Endothelial cell of umbilical vein (primary cell): ENCODE measurements at regions not wholly inside any gene's neighbourhood (a gene's known extent, or its start where the extent isn't known, plus 50 kb on each side); places are given as distances from the start of the nearest gene placed in this dataset.

Experiments used
- BruUV-seq: library from RNA; stranded (reverse); fragments of 400-500 nt; replicated peaks from 2 replicates; lab custom pipeline; 2021; lab: Mats Ljungman, UMichigan
- CTCF ChIA-PET: fragments of 300-600, 350-600 bp; sonication (Branson Sonifier 250); formaldehyde crosslinking; loops from one replicate; lab custom pipeline; 2021; ENCODE audit warnings: antibody characterized with exemption, inconsistent platforms; lab: Charles Lee
- POLR2A ChIA-PET: fragments of 300-600, 350-600 bp; sonication (Branson Sonifier 250); formaldehyde crosslinking; loops from one replicate; lab custom pipeline; 2021; ENCODE audit warnings: antibody characterized with exemption, inconsistent platforms; lab: Charles Lee
- DNase-seq: peaks from one replicate; pipeline ENCODE4 v3.0.0-alpha.2; 2011; ENCODE audit warnings: low read depth, low spot score
- FAIRE-seq: peaks from 2 replicates; lab custom pipeline; 2011; peaks lifted over from hg19 to GRCh38; lab: Jason Lieb, UNC
- H2AFZ ChIP-seq: 2 replicates; pipeline ENCODE4 v1.6.0; 2012; ENCODE audit warnings: low read depth, low read length, control low read depth, inconsistent platforms
- H3K27ac ChIP-seq: 2 replicates; pipeline ENCODE4 v1.5.1; 2011; ENCODE audit warnings: low read depth, mild to moderate bottlenecking, control low read depth, low read length, moderate library complexity; ENCODE audit not compliant: insufficient read depth
- H3K27me3 ChIP-seq, 2 experiments: 2 replicates each; pipeline versions ENCODE4 v1.6.0 to v1.6.1; 2011; ENCODE audit warnings: low read length in 2 of 2, mixed read lengths in 1 of 2; ENCODE audit not compliant: control insufficient read depth in 2 of 2, insufficient read depth in 2 of 2
- H3K36me3 ChIP-seq, 2 experiments: 2 replicates in 1 of 2; 3 replicates in 1 of 2; pipeline ENCODE4 v1.5.1; 2011; ENCODE audit warnings: low read length in 2 of 2, mild to moderate bottlenecking in 1 of 2, moderate library complexity in 1 of 2; ENCODE audit not compliant: control insufficient read depth in 2 of 2, insufficient read depth in 2 of 2; ENCODE audit errors: extremely low read depth in 1 of 2
- H3K4me1 ChIP-seq: 3 replicates; pipeline ENCODE4 v1.5.1; 2011; ENCODE audit warnings: mild to moderate bottlenecking, low read length; ENCODE audit not compliant: control insufficient read depth, insufficient read depth; ENCODE audit errors: extremely low read depth
- H3K4me2 ChIP-seq: 2 replicates; pipeline ENCODE4 v1.6.1; 2011; ENCODE audit warnings: low read length, control low read depth, mixed read lengths; ENCODE audit not compliant: insufficient read depth
- H3K4me3 ChIP-seq, 3 experiments: fragments of 200-600 bp in 1 of 3; sonication (generic), shearing (Covaris generic) in 1 of 3; replicated peaks in 1 of 3; 2 replicates each; pipeline ENCODE4 v1.5.1; 2011 to 2016; ENCODE audit warnings: control low read depth in 3 of 3, low read length in 3 of 3, mild to moderate bottlenecking in 2 of 3, inconsistent platforms in 1 of 3, low read depth in 1 of 3, moderate library complexity in 1 of 3; ENCODE audit not compliant: insufficient read depth in 1 of 3
- H3K79me2 ChIP-seq: 2 replicates; pipeline ENCODE4 v1.6.0; 2012; ENCODE audit warnings: low read length, inconsistent platforms; ENCODE audit not compliant: control insufficient read depth, insufficient read depth
- H3K9ac ChIP-seq: replicated peaks from 2 replicates; pipeline ENCODE3; 2011; ENCODE audit warnings: low read length, control low read depth; ENCODE audit not compliant: insufficient read depth; ENCODE audit errors: extremely low read depth
- H3K9me1 ChIP-seq: replicated peaks from 3 replicates; pipeline ENCODE4 v1.6.0; 2011; ENCODE audit warnings: mild to moderate bottlenecking, low read length; ENCODE audit not compliant: control insufficient read depth, insufficient read depth; ENCODE audit errors: extremely low read depth
- H3K9me3 ChIP-seq: replicated peaks from 2 replicates; pipeline ENCODE4 v1.5.1; 2012; ENCODE audit warnings: low read length, inconsistent platforms; ENCODE audit not compliant: control insufficient read depth, insufficient read depth
- H4K20me1 ChIP-seq: replicated peaks from 2 replicates; pipeline ENCODE3; 2011; ENCODE audit warnings: mild to moderate bottlenecking, low read length; ENCODE audit not compliant: control insufficient read depth, insufficient read depth; ENCODE audit errors: extremely low read depth
- EZH2 ChIP-seq: IDR thresholded peaks from 2 replicates; pipeline ENCODE4 v1.6.1; 2012; ENCODE audit warnings: borderline replicate concordance, low read depth, mild to moderate bottlenecking, moderate library complexity, low read length, inconsistent platforms; ENCODE audit not compliant: severe bottlenecking
- FOS ChIP-seq: IDR thresholded peaks from 2 replicates; pipeline ENCODE4 v1.6.1; 2011; ENCODE audit warnings: mild to moderate bottlenecking, low read length, moderate library complexity, borderline replicate concordance; ENCODE audit not compliant: insufficient read depth
- GATA2 ChIP-seq: IDR thresholded peaks from 2 replicates; pipeline ENCODE4 v1.7.0; 2011; ENCODE audit warnings: low read depth, mild to moderate bottlenecking, moderate library complexity, mixed read lengths, low read length; ENCODE audit not compliant: insufficient read length, insufficient read depth
- JUN ChIP-seq: IDR thresholded peaks from 2 replicates; pipeline ENCODE4 v1.6.1; 2011; ENCODE audit warnings: borderline replicate concordance, low read depth; ENCODE audit not compliant: insufficient read length, insufficient read depth
- MYC ChIP-seq: IDR thresholded peaks from one replicate; pipeline ENCODE4 v1.6.1; 2011; ENCODE audit warnings: mild to moderate bottlenecking, low read depth, low read length
- POLR2A ChIP-seq: IDR thresholded peaks from 2 replicates; pipeline ENCODE4 v1.6.1; 2012; ENCODE audit warnings: low read depth, mild to moderate bottlenecking, control low read depth, low read length
- POLR2AphosphoS5 ChIP-seq: IDR thresholded peaks from 2 replicates; pipeline ENCODE4 v1.6.1; 2012; ENCODE audit warnings: low read depth, mild to moderate bottlenecking, control low read depth, low read length, moderate library complexity; ENCODE audit not compliant: insufficient read depth
- dilution Hi-C: fragments of 300-500 bp; cut with MboI; formaldehyde crosslinking; loops from one replicate; pipeline ENCODE4 v1.15.0; 2019; ENCODE audit warnings: low sequenced_read_pairs; ENCODE audit not compliant: extremely low pct_ligation_motif_present
- intact Hi-C: fragments of 100-400 bp; cut with micrococcal nuclease; formaldehyde crosslinking; loops from one replicate; pipeline ENCODE4 v1.10.0; 2022
- TF ChIP-seq, protein P1 (sequence below): IDR thresholded peaks from 2 replicates; pipeline ENCODE4 v1.6.1; 2011; ENCODE audit not compliant: insufficient read depth, insufficient read length
- TF ChIP-seq, protein P2 (sequence below), 2 donors: IDR thresholded peaks; 1 replicate in 1 of 2; 2 replicates in 1 of 2; pipeline ENCODE4 v1.5.1; 2011; ENCODE audit warnings: low read length in 2 of 2, mild to moderate bottlenecking in 2 of 2, moderate library complexity in 2 of 2, control low read depth in 1 of 2, inconsistent platforms in 1 of 2, low read depth in 1 of 2; ENCODE audit not compliant: insufficient read depth in 1 of 2; ENCODE audit errors: extremely low read depth in 1 of 2

DNA sequence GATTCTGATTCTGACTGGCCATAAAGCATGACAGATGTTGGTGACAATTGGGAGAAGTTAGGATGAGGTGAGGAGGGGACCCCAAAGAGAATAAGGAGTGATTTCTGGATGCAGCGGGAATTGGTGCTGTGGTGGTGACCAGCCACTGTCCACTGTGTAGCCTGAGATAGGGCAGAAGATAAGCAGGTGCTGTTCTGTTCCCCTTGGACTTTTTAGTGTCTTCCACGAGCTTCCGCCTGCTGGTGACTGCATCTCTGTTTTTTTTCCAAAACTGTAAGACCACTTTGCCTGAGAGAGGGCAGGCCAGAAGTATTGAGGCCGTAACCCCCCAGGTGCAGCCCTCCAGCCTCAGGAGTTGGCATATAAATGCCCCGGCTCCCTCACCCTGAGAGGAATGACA lies 161.2 kb upstream of the MYL2 start:
- POLR2A ChIA-PET, result no interaction called here
- CTCF ChIA-PET, result no interaction called here
- H4K20me1 ChIP-seq, result no peaks in the 10 kb centered on the region
- dilution Hi-C loops (no loop called here), intact Hi-C loops (no loop called here)
- DNase-seq (no peak), FAIRE-seq (no peak)
- H3K9me1 ChIP-seq, result no peaks in the 10 kb centered on the region
- no peaks in the 10 kb centered on the region for H3K27me3 ChIP-seq
- no peaks in the 10 kb centered on the region for H3K36me3 ChIP-seq
- H3K4me3 ChIP-seq, result no peak overlapping the region
- H3K9ac ChIP-seq, result no peak overlapping the region
- H2AFZ ChIP-seq, result no peak overlapping the region
- H3K4me1 ChIP-seq, result no peaks in the 10 kb centered on the region
- TF ChIP-seq EZH2, result no peak
- no peak for TF ChIP-seq GATA2
- no peak for TF ChIP-seq POLR2A
- TF ChIP-seq, protein P1, sequence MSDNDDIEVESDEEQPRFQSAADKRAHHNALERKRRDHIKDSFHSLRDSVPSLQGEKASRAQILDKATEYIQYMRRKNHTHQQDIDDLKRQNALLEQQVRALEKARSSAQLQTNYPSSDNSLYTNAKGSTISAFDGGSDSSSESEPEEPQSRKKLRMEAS, result no peak
- TF ChIP-seq FOS, result no peak
- no peak for TF ChIP-seq MYC
- TF ChIP-seq JUN, result no peak
- H3K9me3 ChIP-seq, result no peaks in the 10 kb centered on the region
- no TSS peak for BruUV-seq
- no peaks in the 10 kb centered on the region for H3K79me2 ChIP-seq
- no peak overlapping the region for H3K4me2 ChIP-seq
- H3K27ac ChIP-seq, result no peak overlapping the region

DNA sequence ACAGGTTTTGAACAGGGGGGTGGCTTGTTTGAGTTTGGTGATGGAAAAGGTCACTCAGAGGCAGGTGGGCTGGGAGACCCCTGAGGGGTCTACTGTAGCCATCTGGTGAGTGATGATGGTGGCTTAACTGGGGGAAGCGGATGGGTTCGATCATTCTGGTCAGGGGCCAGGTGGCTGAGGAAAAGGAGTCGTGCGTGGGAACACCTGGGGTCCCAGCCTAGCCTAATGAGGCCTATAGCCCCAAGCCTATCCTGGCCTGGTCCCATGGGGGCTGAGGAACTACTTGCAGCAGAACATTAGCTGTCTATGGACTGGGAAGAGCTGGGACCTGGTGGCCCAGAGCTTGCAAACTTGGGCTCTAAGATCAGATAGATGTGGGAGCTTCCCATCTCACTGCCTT lies 158.4 kb upstream of the MYL2 start:
- TF ChIP-seq EZH2, result no peak
- TF ChIP-seq, protein P1, result no peak
- no peak for TF ChIP-seq MYC
- TF ChIP-seq GATA2, result no peak
- TF ChIP-seq FOS, result no peak
- TF ChIP-seq POLR2AphosphoS5, result no peak
- TF ChIP-seq JUN, result no peak
- no peak for TF ChIP-seq POLR2A
- TF ChIP-seq, protein P2, sequence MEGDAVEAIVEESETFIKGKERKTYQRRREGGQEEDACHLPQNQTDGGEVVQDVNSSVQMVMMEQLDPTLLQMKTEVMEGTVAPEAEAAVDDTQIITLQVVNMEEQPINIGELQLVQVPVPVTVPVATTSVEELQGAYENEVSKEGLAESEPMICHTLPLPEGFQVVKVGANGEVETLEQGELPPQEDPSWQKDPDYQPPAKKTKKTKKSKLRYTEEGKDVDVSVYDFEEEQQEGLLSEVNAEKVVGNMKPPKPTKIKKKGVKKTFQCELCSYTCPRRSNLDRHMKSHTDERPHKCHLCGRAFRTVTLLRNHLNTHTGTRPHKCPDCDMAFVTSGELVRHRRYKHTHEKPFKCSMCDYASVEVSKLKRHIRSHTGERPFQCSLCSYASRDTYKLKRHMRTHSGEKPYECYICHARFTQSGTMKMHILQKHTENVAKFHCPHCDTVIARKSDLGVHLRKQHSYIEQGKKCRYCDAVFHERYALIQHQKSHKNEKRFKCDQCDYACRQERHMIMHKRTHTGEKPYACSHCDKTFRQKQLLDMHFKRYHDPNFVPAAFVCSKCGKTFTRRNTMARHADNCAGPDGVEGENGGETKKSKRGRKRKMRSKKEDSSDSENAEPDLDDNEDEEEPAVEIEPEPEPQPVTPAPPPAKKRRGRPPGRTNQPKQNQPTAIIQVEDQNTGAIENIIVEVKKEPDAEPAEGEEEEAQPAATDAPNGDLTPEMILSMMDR (IDR thresholded peaks at IDR 0.05; ENCODE audit: extremely low read depth in 1 of 2, insufficient read depth in 1 of 2, low read depth in 1 of 2, low read length in 2 of 2), result no peak
- DNase-seq (no peak), FAIRE-seq (no peak)
- CTCF ChIA-PET, result no interaction called here
- no peaks in the 10 kb centered on the region for H3K9me3 ChIP-seq
- no peaks in the 10 kb centered on the region for H3K79me2 ChIP-seq
- no peak overlapping the region for H3K27ac ChIP-seq
- no peaks in the 10 kb centered on the region for H3K36me3 ChIP-seq
- dilution Hi-C loops (no loop called here), intact Hi-C loops (no loop called here)
- POLR2A ChIA-PET, result no interaction called here
- H3K9me1 ChIP-seq, result no peaks in the 10 kb centered on the region
- no peak overlapping the region for H3K9ac ChIP-seq
- H3K4me3 ChIP-seq, result no peak overlapping the region
- H4K20me1 ChIP-seq, result no peaks in the 10 kb centered on the region
- peaks cover 2 to 4% of the 10 kb centered on the region in 2 experiments for H3K27me3 ChIP-seq
- no peak overlapping the region for H3K4me2 ChIP-seq
- BruUV-seq, result no TSS peak
- no peak overlapping the region for H2AFZ ChIP-seq
- H3K4me1 ChIP-seq, result no peaks in the 10 kb centered on the region
